Fibroblast of villous mesenchyme (primary cell): ENCODE measurements at regions not wholly inside any gene's neighbourhood (a gene's known extent, or its start where the extent isn't known, plus 50 kb on each side); places are given as distances from the start of the nearest gene placed in this dataset.

Experiments
- DNase-seq: peaks from one replicate; pipeline ENCODE4 v3.0.0-alpha.2; 2010; ENCODE audit warnings: low read depth
- H3K4me3 ChIP-seq: 2 replicates; pipeline ENCODE4 v1.5.1; 2011; ENCODE audit warnings: low read depth, mild to moderate bottlenecking, low read length
- CTCF ChIP-seq: IDR thresholded peaks from 2 replicates; pipeline ENCODE4 v1.5.1; 2012; ENCODE audit warnings: low read depth, mild to moderate bottlenecking, low read length; ENCODE audit not compliant: insufficient read depth

- no peak for TF ChIP-seq CTCF
- DNase-seq: no peak
- H3K4me3 ChIP-seq: peak overlapping the region; percentile 81
Observed at GRCh38 chr6:27178407-27178730, 69.1 kb upstream of the PRSS16 start.

- DNase-seq: no peak
- H3K4me3 ChIP-seq: peak overlapping the region; percentile 81
- no peak for TF ChIP-seq CTCF
Observed at GRCh38 chr6:27178860-27179259, 68.6 kb upstream of the PRSS16 start.

GRCh38 chr6:27183060-27183832, 64.3 kb upstream of the PRSS16 start:
- H3K4me3 ChIP-seq: no peak overlapping the region
- no peak for TF ChIP-seq CTCF
- DNase-seq: no peak

- H3K4me3 ChIP-seq: peak overlapping the region; percentile 77
- no peak for DNase-seq
- TF ChIP-seq CTCF: no peak
Observed at GRCh38 chr6:27187231-27188060, 60.1 kb upstream of the PRSS16 start.

- TF ChIP-seq CTCF: no peak
- DNase-seq: peak; percentile 67
- peak overlapping the region; percentile 77 for H3K4me3 ChIP-seq
Observed at GRCh38 chr6:27188061-27188884, 59.2 kb upstream of the PRSS16 start.

- DNase-seq: peak; percentile 83
- TF ChIP-seq CTCF: peak; percentile 67
Observed at GRCh38 chr6:27188885-27189418, 58.5 kb upstream of the PRSS16 start.

More at GRCh38 chr6:27188885-27189418, 58.5 kb upstream of the PRSS16 start:
- peak overlapping the region; percentile 77 for H3K4me3 ChIP-seq
